ENCODE measurements at regions not wholly inside any gene's neighbourhood (a gene's known extent, or its start where the extent isn't known, plus 50 kb on each side); places are given as distances from the start of the nearest gene placed in this dataset.

DNA sequence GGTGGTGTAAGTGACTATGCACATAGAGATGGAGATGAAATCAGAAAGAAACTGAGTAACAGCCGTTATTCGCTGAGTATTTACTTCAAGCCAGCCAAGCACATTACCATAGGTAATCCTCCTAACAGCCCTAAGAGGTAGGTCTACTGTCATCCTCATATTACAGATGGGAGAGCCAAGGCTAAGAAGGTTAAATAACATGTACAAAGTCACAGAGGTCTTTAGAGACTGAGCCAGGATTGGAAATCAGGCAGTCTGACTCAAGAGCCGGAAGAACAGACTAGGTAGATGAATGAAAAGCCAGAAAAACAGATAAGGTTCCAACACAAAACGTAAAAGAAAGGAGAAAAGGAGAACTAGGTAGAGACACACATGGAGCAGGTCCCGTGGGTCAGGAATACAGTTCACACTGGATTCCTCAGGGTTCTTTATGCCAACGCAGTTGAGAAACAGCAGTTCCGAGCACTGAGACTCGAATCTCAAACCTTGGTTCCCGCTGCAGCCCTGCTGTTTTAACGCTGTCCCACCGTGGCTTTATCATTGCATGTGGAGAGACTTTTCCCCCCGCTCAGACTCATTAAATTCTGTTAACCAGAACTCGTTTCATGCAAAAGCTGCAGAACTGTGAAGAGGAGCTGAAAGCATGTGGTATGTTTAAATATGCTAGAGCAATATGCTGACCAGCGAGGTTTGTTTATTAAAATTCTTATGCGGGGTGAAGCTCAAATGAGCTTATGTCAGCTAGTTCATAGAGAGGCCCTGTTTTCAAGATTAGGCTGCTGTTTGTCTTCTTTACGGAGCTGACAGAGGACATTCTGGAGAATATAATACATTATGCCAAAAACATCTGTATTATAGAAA, 537.9 kb downstream of the CD83 start:
- ChIA-PET POLR2A (no interaction called here), CTCF (interaction anchor here (0.7 kb wide), 1 partner anchor 443 kb away, joined by 3 read pairs; no protein-coding TSS in a partner anchor)
- peak overlapping the region in 9 of 10 donors; percentile 3 to 51 (median 33) for H3K4me3 Mint-ChIP-seq
- ATAC-seq (no peak), DNase-seq (no peak)
- H3K4me3 ChIP-seq (ENCODE audit: low read length): no peak overlapping the region
- peaks cover 0 to 23% of the 10 kb centered on the region in 2 donors for H3K4me1 ChIP-seq (ENCODE audit: control insufficient read depth in 2 of 2, insufficient read depth in 2 of 2, low read length in 2 of 2)
- no peaks in the 10 kb centered on the region for H3K27me3 ChIP-seq (ENCODE audit: control insufficient read depth in 2 of 2, insufficient read depth in 2 of 2, low read length in 2 of 2)
- intact Hi-C loops (cut with micrococcal nuclease): loop anchor here in 1 of 2 donors (1.0 to 5.0 kb wide), 2 partner anchors 20 to 203 kb away; no protein-coding TSS in a partner anchor
- peaks cover 24 to 40% (median 35%) of the 10 kb centered on the region in 7 donors for H3K4me1 Mint-ChIP-seq
- H3K27ac Mint-ChIP-seq: peak overlapping the region; percentile 28 to 78 (median 55)
- H3K9me3 Mint-ChIP-seq: peaks cover 0 to 1% (median 0%) of the 10 kb centered on the region in 11 donors
- no peaks in the 10 kb centered on the region for H3K9me3 ChIP-seq (ENCODE audit: control insufficient read depth in 2 of 3, low read length in 3 of 3)
- no peak overlapping the region for H3K27ac ChIP-seq (ENCODE audit: low read depth, low read length)
- peaks cover 0 to 30% (median 0%) of the 10 kb centered on the region in 5 donors for H3K27me3 Mint-ChIP-seq
- H3K36me3 Mint-ChIP-seq: peaks cover 0 to 10% (median 0%) of the 10 kb centered on the region in 5 donors
- H3K36me3 ChIP-seq (ENCODE audit: control insufficient read depth in 2 of 3, insufficient read depth in 3 of 3, low read length in 3 of 3): no peaks in the 10 kb centered on the region

DNA sequence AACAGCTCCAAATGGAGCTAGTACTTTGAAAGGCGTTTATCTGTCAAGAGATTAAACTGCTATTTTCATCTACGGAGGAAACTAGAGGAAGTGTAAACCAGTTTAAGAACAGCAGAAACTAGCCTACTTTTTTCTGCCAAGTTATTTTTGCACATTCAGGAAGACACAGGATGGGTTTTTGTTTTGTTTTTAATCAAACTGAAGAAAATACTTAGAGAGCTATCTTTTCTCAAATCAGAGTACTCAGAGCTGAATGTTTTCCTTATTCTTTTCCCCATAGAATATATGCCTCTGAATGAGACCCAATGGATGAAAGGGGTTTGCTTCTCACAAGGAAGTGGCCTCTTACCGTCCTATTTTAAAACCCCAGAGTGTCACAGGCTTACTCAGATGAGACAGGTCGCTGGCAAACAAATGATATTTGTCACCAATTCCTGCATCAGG, 538.5 kb downstream of the CD83 start:
- Histone ChIP-seq H3K36me3 (ENCODE audit: control insufficient read depth in 2 of 3, insufficient read depth in 3 of 3, low read length in 3 of 3) (no peaks in the 10 kb centered on the region), H3K27ac (ENCODE audit: low read depth, low read length) (no peak overlapping the region), H3K27me3 (ENCODE audit: control insufficient read depth in 2 of 2, insufficient read depth in 2 of 2, low read length in 2 of 2) (no peaks in the 10 kb centered on the region), H3K4me3 (ENCODE audit: low read length) (no peak overlapping the region), H3K9me3 (ENCODE audit: control insufficient read depth in 2 of 3, low read length in 3 of 3) (no peaks in the 10 kb centered on the region), H3K4me1 (ENCODE audit: control insufficient read depth in 2 of 2, insufficient read depth in 2 of 2, low read length in 2 of 2) (peaks cover 0 to 30% of the 10 kb centered on the region in 2 donors)
- peaks cover 0 to 10% (median 0%) of the 10 kb centered on the region in 5 donors for H3K36me3 Mint-ChIP-seq
- H3K27ac Mint-ChIP-seq: peak overlapping the region in 8 of 9 donors; percentile 28 to 78 (median 63)
- ATAC-seq (peak; percentile 21), DNase-seq (no peak)
- ChIA-PET POLR2A (no interaction called here), CTCF (interaction anchor here (0.7 kb wide), 1 partner anchor 444 kb away, joined by 3 read pairs; no protein-coding TSS in a partner anchor)
- H3K9me3 Mint-ChIP-seq: peaks cover 0 to 1% (median 0%) of the 10 kb centered on the region in 11 donors
- intact Hi-C loops (cut with micrococcal nuclease): loop anchor here in 1 of 2 donors (1.0 to 5.0 kb wide), 2 partner anchors 21 to 204 kb away; no protein-coding TSS in a partner anchor
- peaks cover 24 to 40% (median 35%) of the 10 kb centered on the region in 7 donors for H3K4me1 Mint-ChIP-seq
- peak overlapping the region in 8 of 10 donors; percentile 5 to 51 (median 34) for H3K4me3 Mint-ChIP-seq
- peaks cover 0 to 27% (median 0%) of the 10 kb centered on the region in 5 donors for H3K27me3 Mint-ChIP-seq

- ChIA-PET POLR2A (no interaction called here), CTCF (interaction anchor here (0.6 kb wide), 1 partner anchor 44 kb away, joined by 3 read pairs; no protein-coding TSS in a partner anchor)
- Mint-ChIP-seq H3K9me3 (peaks cover 0 to 1% (median 0%) of the 10 kb centered on the region in 11 donors), H3K36me3 (peaks cover 0 to 10% (median 0%) of the 10 kb centered on the region in 5 donors), H3K27me3 (peaks cover 0 to 23% (median 0%) of the 10 kb centered on the region in 5 donors), H3K4me3 (peak overlapping the region in 4 of 10 donors; percentile 12 to 51 (median 28)), H3K27ac (peak overlapping the region in 7 of 9 donors; percentile 29 to 78 (median 57)), H3K4me1 (peaks cover 23 to 40% (median 35%) of the 10 kb centered on the region in 7 donors)
- Histone ChIP-seq H3K27ac (ENCODE audit: low read depth, low read length) (no peak overlapping the region), H3K36me3 (ENCODE audit: control insufficient read depth in 2 of 3, insufficient read depth in 3 of 3, low read length in 3 of 3) (no peaks in the 10 kb centered on the region), H3K9me3 (ENCODE audit: control insufficient read depth in 2 of 3, low read length in 3 of 3) (no peaks in the 10 kb centered on the region), H3K4me1 (ENCODE audit: control insufficient read depth in 2 of 2, insufficient read depth in 2 of 2, low read length in 2 of 2) (peaks cover 0 to 35% of the 10 kb centered on the region in 2 donors), H3K4me3 (ENCODE audit: low read length) (no peak overlapping the region), H3K27me3 (ENCODE audit: control insufficient read depth in 2 of 2, insufficient read depth in 2 of 2, low read length in 2 of 2) (no peaks in the 10 kb centered on the region)
- no peak for ATAC-seq
- intact Hi-C loops (cut with micrococcal nuclease): loop anchor here in 1 of 2 donors (1.0 to 5.0 kb wide), 2 partner anchors 21 to 204 kb away; no protein-coding TSS in a partner anchor
- DNase-seq: no peak
These were observed 539.1 kb downstream of the CD83 start for GRCh38 chr6:14656649-14657048.

DNA sequence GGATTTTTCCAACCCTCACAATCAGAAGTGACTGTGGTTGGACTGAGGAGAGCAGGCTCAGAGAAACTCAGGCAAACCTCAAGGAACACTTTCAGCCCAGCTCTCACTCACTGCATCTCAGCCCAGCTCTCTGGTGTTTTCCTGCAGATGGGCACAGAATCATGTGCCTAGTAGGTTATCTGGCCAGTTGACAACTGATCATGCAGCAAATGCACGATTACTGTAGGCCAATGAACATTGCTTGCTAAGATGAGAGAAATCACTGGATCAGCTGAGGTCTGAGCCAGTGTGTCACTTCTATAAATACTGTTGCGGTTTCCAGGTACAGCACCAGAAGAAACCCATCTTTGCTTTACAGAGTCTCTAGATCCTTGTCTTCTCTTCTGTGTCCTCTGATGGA, 540.5 kb downstream of the CD83 start:
- Histone ChIP-seq H3K27me3 (ENCODE audit: control insufficient read depth in 2 of 2, insufficient read depth in 2 of 2, low read length in 2 of 2) (no peaks in the 10 kb centered on the region), H3K36me3 (ENCODE audit: control insufficient read depth in 2 of 3, insufficient read depth in 3 of 3, low read length in 3 of 3) (no peaks in the 10 kb centered on the region), H3K9me3 (ENCODE audit: control insufficient read depth in 2 of 3, low read length in 3 of 3) (no peaks in the 10 kb centered on the region), H3K27ac (ENCODE audit: low read depth, low read length) (no peak overlapping the region), H3K4me1 (ENCODE audit: control insufficient read depth in 2 of 2, insufficient read depth in 2 of 2, low read length in 2 of 2) (peaks cover 0 to 44% of the 10 kb centered on the region in 2 donors), H3K4me3 (ENCODE audit: low read length) (no peak overlapping the region)
- POLR2A ChIA-PET: interaction anchor here (0.9 kb wide), 1 partner anchor 22 kb away, joined by 3 read pairs; no protein-coding TSS in a partner anchor
- peaks cover 0 to 7% (median 0%) of the 10 kb centered on the region in 5 donors for H3K36me3 Mint-ChIP-seq
- peaks cover 22 to 40% (median 35%) of the 10 kb centered on the region in 7 donors for H3K4me1 Mint-ChIP-seq
- H3K9me3 Mint-ChIP-seq: peaks cover 0 to 1% (median 0%) of the 10 kb centered on the region in 11 donors
- no peak overlapping the region for H3K4me3 Mint-ChIP-seq
- peaks cover 0 to 19% (median 0%) of the 10 kb centered on the region in 5 donors for H3K27me3 Mint-ChIP-seq
- peak overlapping the region in 3 of 9 donors; percentile 12 to 39 (median 14) for H3K27ac Mint-ChIP-seq
- DNase-seq: no peak
- intact Hi-C loops (cut with micrococcal nuclease): loop anchor here in 1 of 2 donors (5.0 kb wide), 1 partner anchor 206 kb away; no protein-coding TSS in a partner anchor
- ATAC-seq: no peak
- CTCF ChIA-PET: no interaction called here

GRCh38 chr6:14658886-14659561, 541.5 kb downstream of the CD83 start:
- Mint-ChIP-seq H3K27ac (peak overlapping the region in 2 of 9 donors; percentile 18 to 25), H3K36me3 (peaks cover 0 to 7% (median 0%) of the 10 kb centered on the region in 5 donors), H3K4me1 (peaks cover 26 to 43% (median 39%) of the 10 kb centered on the region in 7 donors), H3K9me3 (peaks cover 0 to 1% (median 0%) of the 10 kb centered on the region in 11 donors), H3K27me3 (peaks cover 0 to 17% (median 0%) of the 10 kb centered on the region in 5 donors), H3K4me3 (no peak overlapping the region)
- H3K36me3 ChIP-seq (ENCODE audit: control insufficient read depth in 2 of 3, insufficient read depth in 3 of 3, low read length in 3 of 3): no peaks in the 10 kb centered on the region
- intact Hi-C loops (cut with micrococcal nuclease): loop anchor here in 1 of 2 donors (5.0 kb wide), 1 partner anchor 207 kb away; no protein-coding TSS in a partner anchor
- peaks cover 1 to 50% of the 10 kb centered on the region in 2 donors for H3K4me1 ChIP-seq (ENCODE audit: control insufficient read depth in 2 of 2, insufficient read depth in 2 of 2, low read length in 2 of 2)
- H3K9me3 ChIP-seq (ENCODE audit: control insufficient read depth in 2 of 3, low read length in 3 of 3): no peaks in the 10 kb centered on the region
- DNase-seq (no peak), ATAC-seq (peak; percentile 31)
- ChIA-PET POLR2A (no interaction called here), CTCF (no interaction called here)
- H3K27ac ChIP-seq (ENCODE audit: low read depth, low read length): no peak overlapping the region
- no peaks in the 10 kb centered on the region for H3K27me3 ChIP-seq (ENCODE audit: control insufficient read depth in 2 of 2, insufficient read depth in 2 of 2, low read length in 2 of 2)
- no peak overlapping the region for H3K4me3 ChIP-seq (ENCODE audit: low read length)

- Mint-ChIP-seq H3K36me3 (peaks cover 0 to 4% (median 0%) of the 10 kb centered on the region in 5 donors), H3K4me3 (no peak overlapping the region), H3K27me3 (peaks cover 0 to 17% (median 0%) of the 10 kb centered on the region in 5 donors), H3K27ac (peak overlapping the region in 2 of 9 donors; percentile 17 to 60), H3K4me1 (peaks cover 34 to 52% (median 47%) of the 10 kb centered on the region in 7 donors), H3K9me3 (no peaks in the 10 kb centered on the region)
- Histone ChIP-seq H3K27me3 (ENCODE audit: control insufficient read depth in 2 of 2, insufficient read depth in 2 of 2, low read length in 2 of 2) (no peaks in the 10 kb centered on the region), H3K36me3 (ENCODE audit: control insufficient read depth in 2 of 3, insufficient read depth in 3 of 3, low read length in 3 of 3) (no peaks in the 10 kb centered on the region), H3K27ac (ENCODE audit: low read depth, low read length) (no peak overlapping the region), H3K9me3 (ENCODE audit: control insufficient read depth in 2 of 3, low read length in 3 of 3) (no peaks in the 10 kb centered on the region), H3K4me1 (ENCODE audit: control insufficient read depth in 2 of 2, insufficient read depth in 2 of 2, low read length in 2 of 2) (peaks cover 9 to 58% of the 10 kb centered on the region in 2 donors), H3K4me3 (ENCODE audit: low read length) (no peak overlapping the region)
- CTCF ChIA-PET: no interaction called here
- ATAC-seq: no peak
- POLR2A ChIA-PET: interaction anchor here (0.9 kb wide), 1 partner anchor 12 kb away, joined by 3 read pairs; no protein-coding TSS in a partner anchor
- DNase-seq: no peak
- intact Hi-C loops (cut with micrococcal nuclease): loop anchor here (2.0 to 5.0 kb wide), 8 partner anchors 75 to 637 kb away; no protein-coding TSS in a partner anchor
These were observed 542.3 kb downstream of the CD83 start for GRCh38 chr6:14659841-14660240.

All from naive thymus-derived CD4-positive, alpha-beta T cell (primary cell).